NT2/D1 (cell line): ENCODE measurements at regions not wholly inside any gene's neighbourhood (a gene's known extent, or its start where the extent isn't known, plus 50 kb on each side); places are given as distances from the start of the nearest gene placed in this dataset.

Experiments
- DNase-seq: peaks from one replicate; pipeline ENCODE4 v3.0.0-alpha.2; 2011; ENCODE audit warnings: low read depth, low spot score
- H3K27me3 ChIP-seq: 2 replicates; pipeline ENCODE4 v1.6.0; 2011; ENCODE audit warnings: mild to moderate bottlenecking; ENCODE audit not compliant: insufficient read length, insufficient read depth
- H3K36me3 ChIP-seq: 2 replicates; pipeline ENCODE4 v1.6.1; 2011; ENCODE audit warnings: mild to moderate bottlenecking, low read length, mixed read lengths; ENCODE audit not compliant: insufficient read depth, insufficient read length
- H3K4me1 ChIP-seq: 2 replicates; pipeline ENCODE4 v1.5.1; 2011; ENCODE audit not compliant: insufficient read depth, insufficient read length
- H3K4me3 ChIP-seq: 2 replicates; pipeline ENCODE4 v1.5.1; 2011; ENCODE audit warnings: low read depth; ENCODE audit not compliant: insufficient read length
- H3K9ac ChIP-seq: 2 replicates; pipeline ENCODE4 v1.6.0; 2011; ENCODE audit warnings: low read depth; ENCODE audit not compliant: insufficient read length
- H3K9me3 ChIP-seq: 2 replicates; pipeline ENCODE4 v1.5.1; 2011; ENCODE audit warnings: mild to moderate bottlenecking, low read length; ENCODE audit not compliant: insufficient read depth
- SUZ12 ChIP-seq: IDR thresholded peaks from 2 replicates; pipeline ENCODE4 v1.6.1; 2011; ENCODE audit not compliant: insufficient read length, insufficient read depth; ENCODE audit errors: extremely low read depth
- YY1 ChIP-seq: IDR thresholded peaks from 2 replicates; pipeline ENCODE4 v1.6.1; 2011; ENCODE audit not compliant: insufficient read length, insufficient read depth
- ZNF274 ChIP-seq: IDR thresholded peaks from 2 replicates; pipeline ENCODE4 v1.6.1; 2011; ENCODE audit warnings: mild to moderate bottlenecking, low read depth, low read length

- no peaks in the 10 kb centered on the region for H3K27me3 ChIP-seq
- H3K4me3 ChIP-seq: no peak overlapping the region
- no peak for DNase-seq
- no peaks in the 10 kb centered on the region for H3K9me3 ChIP-seq
- no peaks in the 10 kb centered on the region for H3K36me3 ChIP-seq
- TF ChIP-seq YY1 (no peak), SUZ12 (no peak)
- H3K9ac ChIP-seq: no peak overlapping the region
- H3K4me1 ChIP-seq: no peaks in the 10 kb centered on the region
Observed at GRCh38 chr6:95071464-95071863, 505.9 kb upstream of the MANEA start.

GRCh38 chr6:95078457-95078856, 498.9 kb upstream of the MANEA start:
- no peaks in the 10 kb centered on the region for H3K36me3 ChIP-seq
- no peaks in the 10 kb centered on the region for H3K27me3 ChIP-seq
- no peak overlapping the region for H3K9ac ChIP-seq
- H3K4me1 ChIP-seq: no peaks in the 10 kb centered on the region
- TF ChIP-seq ZNF274 (no peak), YY1 (no peak), SUZ12 (no peak)
- H3K9me3 ChIP-seq: no peaks in the 10 kb centered on the region
- no peak overlapping the region for H3K4me3 ChIP-seq
- no peak for DNase-seq

- Histone ChIP-seq H3K4me1 (no peaks in the 10 kb centered on the region), H3K9me3 (no peaks in the 10 kb centered on the region), H3K27me3 (no peaks in the 10 kb centered on the region), H3K9ac (no peak overlapping the region), H3K4me3 (no peak overlapping the region), H3K36me3 (no peaks in the 10 kb centered on the region)
- TF ChIP-seq YY1 (no peak), SUZ12 (no peak), ZNF274 (no peak)
- DNase-seq: no peak
Observed at GRCh38 chr6:95081231-95081630, 496.1 kb upstream of the MANEA start.

GRCh38 chr6:95081949-95082348, 495.4 kb upstream of the MANEA start:
- Histone ChIP-seq H3K4me1 (no peaks in the 10 kb centered on the region), H3K4me3 (no peak overlapping the region), H3K9me3 (no peaks in the 10 kb centered on the region), H3K9ac (no peak overlapping the region), H3K27me3 (no peaks in the 10 kb centered on the region), H3K36me3 (no peaks in the 10 kb centered on the region)
- TF ChIP-seq ZNF274: no peak
- no peak for TF ChIP-seq SUZ12
- TF ChIP-seq YY1: no peak
- no peak for DNase-seq

- DNase-seq: no peak
- Histone ChIP-seq H3K4me3 (no peak overlapping the region), H3K9ac (no peak overlapping the region), H3K4me1 (no peaks in the 10 kb centered on the region), H3K27me3 (no peaks in the 10 kb centered on the region), H3K36me3 (no peaks in the 10 kb centered on the region), H3K9me3 (no peaks in the 10 kb centered on the region)
- TF ChIP-seq SUZ12 (no peak), YY1 (no peak)
Observed at GRCh38 chr6:95083506-95083905, 493.8 kb upstream of the MANEA start.

GRCh38 chr6:95084867-95085266, 492.5 kb upstream of the MANEA start:
- no peaks in the 10 kb centered on the region for H3K9me3 ChIP-seq
- no peak for DNase-seq
- H3K27me3 ChIP-seq: no peaks in the 10 kb centered on the region
- H3K4me1 ChIP-seq: no peaks in the 10 kb centered on the region
- TF ChIP-seq ZNF274 (no peak), YY1 (no peak), SUZ12 (no peak)
- no peak overlapping the region for H3K4me3 ChIP-seq
- H3K36me3 ChIP-seq: no peaks in the 10 kb centered on the region
- H3K9ac ChIP-seq: no peak overlapping the region

GRCh38 chr6:95087394-95088097, 489.8 kb upstream of the MANEA start:
- no peak for DNase-seq
- H3K36me3 ChIP-seq: no peaks in the 10 kb centered on the region
- H3K4me1 ChIP-seq: no peaks in the 10 kb centered on the region
- no peak overlapping the region for H3K4me3 ChIP-seq
- TF ChIP-seq SUZ12 (no peak), YY1 (no peak), ZNF274 (no peak)
- H3K27me3 ChIP-seq: no peaks in the 10 kb centered on the region
- no peaks in the 10 kb centered on the region for H3K9me3 ChIP-seq
- no peak overlapping the region for H3K9ac ChIP-seq

- no peaks in the 10 kb centered on the region for H3K9me3 ChIP-seq
- H3K27me3 ChIP-seq: no peaks in the 10 kb centered on the region
- H3K9ac ChIP-seq: no peak overlapping the region
- H3K4me1 ChIP-seq: no peaks in the 10 kb centered on the region
- no peaks in the 10 kb centered on the region for H3K36me3 ChIP-seq
- no peak overlapping the region for H3K4me3 ChIP-seq
- peak; percentile 5 for DNase-seq
- TF ChIP-seq SUZ12 (no peak), YY1 (no peak), ZNF274 (no peak)
Observed at GRCh38 chr6:95091823-95092436, 485.4 kb upstream of the MANEA start.
